ENCODE measurements at regions not wholly inside any gene's neighbourhood (a gene's known extent, or its start where the extent isn't known, plus 50 kb on each side); places are given as distances from the start of the nearest gene placed in this dataset.

DNA sequence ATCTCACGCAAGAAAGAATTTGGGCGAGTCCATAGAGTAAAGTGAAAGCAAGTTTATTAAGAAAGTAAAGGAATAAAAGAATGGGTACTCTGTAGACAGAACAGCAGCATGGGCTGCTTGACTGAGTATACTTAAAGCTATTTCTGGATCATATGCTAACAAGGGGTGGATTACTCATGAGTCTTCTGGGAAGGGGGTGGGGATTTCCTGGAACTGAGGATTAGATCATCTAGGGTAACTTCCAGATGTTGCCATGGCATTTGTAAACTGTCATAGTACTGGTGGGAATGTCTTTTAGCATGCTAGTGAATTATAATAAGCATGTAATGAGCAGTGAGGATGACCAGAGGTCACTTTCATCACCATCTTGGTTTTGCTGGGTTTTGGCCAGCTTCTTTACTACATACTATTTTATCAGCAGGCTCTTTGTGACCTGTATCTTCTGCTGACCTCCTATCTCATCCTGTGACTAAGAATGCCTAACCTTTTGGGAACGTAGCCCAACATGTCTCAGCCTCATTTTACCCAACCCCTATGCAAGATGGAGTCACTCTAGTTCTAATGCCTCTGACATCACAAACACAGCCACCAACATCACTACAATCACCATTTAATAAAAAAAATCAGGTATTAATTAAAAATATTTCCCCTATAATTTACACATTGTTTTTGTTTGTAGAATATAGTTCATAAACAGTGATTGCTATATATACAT is 890.7 kb upstream of the EPHA6 start:
- H2AFZ ChIP-seq (ENCODE audit: low read length) = no peak overlapping the region
- DNase-seq (ENCODE audit: insufficient read length, low spot score, missing footprints) = peak; percentile 65
- H3K27ac ChIP-seq (ENCODE audit: low read depth, low read length) = peak overlapping the region; percentile 93
- no peaks in the 10 kb centered on the region for H3K79me2 ChIP-seq (ENCODE audit: insufficient read depth, low read length)
- peak overlapping the region; percentile 37 for H3K4me3 ChIP-seq (ENCODE audit: insufficient read depth, low read length)
- H3K9me3 ChIP-seq (ENCODE audit: low read depth, low read length) = no peaks in the 10 kb centered on the region
- H4K20me1 ChIP-seq (ENCODE audit: insufficient read depth, low read length) = no peaks in the 10 kb centered on the region
- no peaks in the 10 kb centered on the region for H3K4me1 ChIP-seq (ENCODE audit: insufficient read depth, low read length)
- TF ChIP-seq, protein P1, sequence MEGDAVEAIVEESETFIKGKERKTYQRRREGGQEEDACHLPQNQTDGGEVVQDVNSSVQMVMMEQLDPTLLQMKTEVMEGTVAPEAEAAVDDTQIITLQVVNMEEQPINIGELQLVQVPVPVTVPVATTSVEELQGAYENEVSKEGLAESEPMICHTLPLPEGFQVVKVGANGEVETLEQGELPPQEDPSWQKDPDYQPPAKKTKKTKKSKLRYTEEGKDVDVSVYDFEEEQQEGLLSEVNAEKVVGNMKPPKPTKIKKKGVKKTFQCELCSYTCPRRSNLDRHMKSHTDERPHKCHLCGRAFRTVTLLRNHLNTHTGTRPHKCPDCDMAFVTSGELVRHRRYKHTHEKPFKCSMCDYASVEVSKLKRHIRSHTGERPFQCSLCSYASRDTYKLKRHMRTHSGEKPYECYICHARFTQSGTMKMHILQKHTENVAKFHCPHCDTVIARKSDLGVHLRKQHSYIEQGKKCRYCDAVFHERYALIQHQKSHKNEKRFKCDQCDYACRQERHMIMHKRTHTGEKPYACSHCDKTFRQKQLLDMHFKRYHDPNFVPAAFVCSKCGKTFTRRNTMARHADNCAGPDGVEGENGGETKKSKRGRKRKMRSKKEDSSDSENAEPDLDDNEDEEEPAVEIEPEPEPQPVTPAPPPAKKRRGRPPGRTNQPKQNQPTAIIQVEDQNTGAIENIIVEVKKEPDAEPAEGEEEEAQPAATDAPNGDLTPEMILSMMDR (IDR thresholded peaks at IDR 0.05; ENCODE audit: extremely low read depth, low read depth, low read length) = no peak
- H3K27me3 ChIP-seq (ENCODE audit: insufficient read depth, low read length) = no peaks in the 10 kb centered on the region
- H3K4me2 ChIP-seq (ENCODE audit: insufficient read depth, low read length) = peak overlapping the region; percentile 69
- no peaks in the 10 kb centered on the region for H3K36me3 ChIP-seq (ENCODE audit: insufficient read depth, low read length)

DNA sequence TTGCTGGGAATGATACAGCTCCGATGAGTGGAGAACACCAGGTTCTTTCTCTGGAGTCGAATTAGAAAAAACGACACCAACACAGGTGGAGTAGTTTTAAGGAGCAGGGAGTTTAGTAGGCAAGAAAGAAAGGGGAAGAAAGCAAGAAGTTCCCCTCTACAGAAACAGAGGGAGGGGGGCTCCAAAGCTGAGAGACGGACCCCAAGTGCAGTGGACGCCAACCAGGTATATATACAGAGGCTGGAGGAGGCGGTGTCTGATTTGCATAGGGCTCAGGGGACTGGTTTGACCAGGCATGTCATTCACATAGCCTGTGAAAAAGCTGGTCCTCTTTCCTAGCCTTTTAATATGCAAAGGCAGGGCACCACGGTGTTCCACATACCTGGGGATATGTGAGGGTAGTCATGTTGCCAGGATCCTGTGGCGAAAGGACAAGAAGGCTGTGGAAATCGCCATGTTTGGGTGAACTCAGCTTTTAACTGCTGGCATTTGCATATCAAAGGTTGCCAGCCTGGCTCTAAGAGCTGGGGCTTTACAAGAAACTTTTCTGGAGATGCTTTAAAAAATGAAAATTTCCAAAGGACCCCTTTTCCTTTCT is 887.4 kb upstream of the EPHA6 start:
- Histone ChIP-seq H3K4me2 (ENCODE audit: insufficient read depth, low read length) (no peak overlapping the region), H3K79me2 (ENCODE audit: insufficient read depth, low read length) (no peaks in the 10 kb centered on the region), H4K20me1 (ENCODE audit: insufficient read depth, low read length) (no peaks in the 10 kb centered on the region), H3K4me1 (ENCODE audit: insufficient read depth, low read length) (no peaks in the 10 kb centered on the region), H3K27ac (ENCODE audit: low read depth, low read length) (no peak overlapping the region), H3K9me3 (ENCODE audit: low read depth, low read length) (no peaks in the 10 kb centered on the region), H3K4me3 (ENCODE audit: insufficient read depth, low read length) (no peak overlapping the region), H3K27me3 (ENCODE audit: insufficient read depth, low read length) (no peaks in the 10 kb centered on the region), H3K36me3 (ENCODE audit: insufficient read depth, low read length) (no peaks in the 10 kb centered on the region), H2AFZ (ENCODE audit: low read length) (peak overlapping the region; percentile 21)
- TF ChIP-seq, protein P1 (IDR thresholded peaks at IDR 0.05; ENCODE audit: extremely low read depth, low read depth, low read length) = no peak
- DNase-seq (ENCODE audit: insufficient read length, low spot score, missing footprints) = no peak

DNA sequence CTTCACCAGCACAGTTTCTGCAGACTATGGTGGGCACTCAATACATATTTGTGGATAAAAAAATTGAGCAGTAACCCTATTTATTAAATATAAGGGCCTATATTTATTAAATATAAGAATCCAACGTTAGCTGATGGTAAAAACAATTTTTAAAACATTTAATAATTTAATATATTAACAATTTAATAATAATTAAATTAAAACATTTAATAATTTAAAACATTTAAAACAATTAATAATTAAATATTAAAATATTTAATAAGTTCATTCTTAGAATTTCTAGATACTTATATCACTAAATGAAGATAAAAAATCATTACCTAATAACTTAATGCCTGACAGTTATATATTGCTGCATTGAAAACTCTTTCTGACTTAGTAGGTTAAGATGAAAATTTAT is 880.2 kb upstream of the EPHA6 start:
- no peaks in the 10 kb centered on the region for H3K36me3 ChIP-seq (ENCODE audit: insufficient read depth, low read length)
- H4K20me1 ChIP-seq (ENCODE audit: insufficient read depth, low read length) = no peaks in the 10 kb centered on the region
- H3K4me3 ChIP-seq (ENCODE audit: insufficient read depth, low read length) = no peak overlapping the region
- no peak overlapping the region for H3K4me2 ChIP-seq (ENCODE audit: insufficient read depth, low read length)
- no peaks in the 10 kb centered on the region for H3K9me3 ChIP-seq (ENCODE audit: low read depth, low read length)
- TF ChIP-seq, protein P1 (IDR thresholded peaks at IDR 0.05; ENCODE audit: extremely low read depth, low read depth, low read length) = no peak
- no peaks in the 10 kb centered on the region for H3K79me2 ChIP-seq (ENCODE audit: insufficient read depth, low read length)
- DNase-seq (ENCODE audit: insufficient read length, low spot score, missing footprints) = no peak
- H2AFZ ChIP-seq (ENCODE audit: low read length) = no peak overlapping the region
- H3K27ac ChIP-seq (ENCODE audit: low read depth, low read length) = no peak overlapping the region
- H3K27me3 ChIP-seq (ENCODE audit: insufficient read depth, low read length) = no peaks in the 10 kb centered on the region
- H3K4me1 ChIP-seq (ENCODE audit: insufficient read depth, low read length) = no peaks in the 10 kb centered on the region

DNA sequence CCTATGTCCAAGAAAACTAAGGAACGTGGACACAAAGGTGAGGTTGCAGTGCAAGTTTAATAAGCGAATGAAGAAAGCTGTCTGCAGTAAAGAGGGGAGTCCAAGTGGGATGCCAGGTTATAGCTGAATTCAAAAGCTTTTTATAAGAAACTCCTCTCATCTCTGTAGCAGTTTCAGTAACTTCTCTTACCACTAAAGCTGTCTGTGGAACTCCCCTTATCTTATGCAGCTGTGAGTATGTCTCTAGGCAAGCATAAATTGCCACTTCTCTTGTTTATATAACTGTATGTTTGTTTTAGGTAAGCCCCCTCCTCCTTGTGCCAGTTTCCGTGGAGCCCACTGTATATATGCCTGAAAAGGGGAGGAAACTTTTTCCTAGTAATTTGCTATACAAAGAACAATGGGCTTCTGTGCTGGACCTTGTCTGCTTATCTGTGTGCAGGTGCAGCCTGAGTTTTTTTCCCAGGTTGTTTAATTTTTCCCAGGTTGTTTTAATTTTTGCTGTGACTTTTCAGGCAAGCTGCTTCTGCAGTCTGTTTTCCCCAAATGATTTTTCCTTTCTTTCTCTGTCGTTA is 875.1 kb upstream of the EPHA6 start:
- H3K4me3 ChIP-seq (ENCODE audit: insufficient read depth, low read length) = no peak overlapping the region
- H3K9me3 ChIP-seq (ENCODE audit: low read depth, low read length) = no peaks in the 10 kb centered on the region
- DNase-seq (ENCODE audit: insufficient read length, low spot score, missing footprints) = no peak
- no peaks in the 10 kb centered on the region for H3K79me2 ChIP-seq (ENCODE audit: insufficient read depth, low read length)
- no peaks in the 10 kb centered on the region for H3K27me3 ChIP-seq (ENCODE audit: insufficient read depth, low read length)
- no peaks in the 10 kb centered on the region for H3K4me1 ChIP-seq (ENCODE audit: insufficient read depth, low read length)
- H4K20me1 ChIP-seq (ENCODE audit: insufficient read depth, low read length) = no peaks in the 10 kb centered on the region
- no peak overlapping the region for H2AFZ ChIP-seq (ENCODE audit: low read length)
- H3K4me2 ChIP-seq (ENCODE audit: insufficient read depth, low read length) = no peak overlapping the region
- H3K27ac ChIP-seq (ENCODE audit: low read depth, low read length) = no peak overlapping the region
- TF ChIP-seq, protein P1 (IDR thresholded peaks at IDR 0.05; ENCODE audit: extremely low read depth, low read depth, low read length) = no peak
- no peaks in the 10 kb centered on the region for H3K36me3 ChIP-seq (ENCODE audit: insufficient read depth, low read length)

Measured in osteoblast (primary cell).